T-helper 17 cell (primary cell): ENCODE measurements at regions not wholly inside any gene's neighbourhood (a gene's known extent, or its start where the extent isn't known, plus 50 kb on each side); places are given as distances from the start of the nearest gene placed in this dataset.

Source experiments
- ATAC-seq: fragments of 150-1000 bp; cut with Tn5 transposase; 2 replicates; pipeline ENCODE4 v1.10.0; 2021; ENCODE audit warnings: mild to moderate bottlenecking, moderate library complexity
- DNase-seq, 3 donors: peaks; one replicate each; pipeline versions ENCODE4 v3.0.0 to v3.0.0-alpha.2; 2020 to 2021
- H3K9me3 ChIP-seq: one replicate; pipeline ENCODE4 v1.7.0; 2013; ENCODE audit warnings: low read length, mild to moderate bottlenecking; ENCODE audit not compliant: control insufficient read depth, poor library complexity, severe bottlenecking
- H3K27ac Mint-ChIP-seq: one replicate; pipeline ENCODE4 v1.8.0; 2022; ENCODE audit warnings: mild to moderate bottlenecking, moderate library complexity, mixed read lengths
- H3K27me3 Mint-ChIP-seq: one replicate; pipeline ENCODE4 v1.8.0; 2022; ENCODE audit warnings: mixed read lengths
- H3K36me3 Mint-ChIP-seq: one replicate; pipeline ENCODE4 v1.8.0; 2022; ENCODE audit warnings: low read depth, mixed read lengths
- H3K4me1 Mint-ChIP-seq: one replicate; pipeline ENCODE4 v1.8.0; 2022; ENCODE audit warnings: mild to moderate bottlenecking, mixed read lengths
- H3K4me3 Mint-ChIP-seq: one replicate; pipeline ENCODE4 v1.8.0; 2022; ENCODE audit warnings: mild to moderate bottlenecking, moderate library complexity, mixed read lengths

DNA sequence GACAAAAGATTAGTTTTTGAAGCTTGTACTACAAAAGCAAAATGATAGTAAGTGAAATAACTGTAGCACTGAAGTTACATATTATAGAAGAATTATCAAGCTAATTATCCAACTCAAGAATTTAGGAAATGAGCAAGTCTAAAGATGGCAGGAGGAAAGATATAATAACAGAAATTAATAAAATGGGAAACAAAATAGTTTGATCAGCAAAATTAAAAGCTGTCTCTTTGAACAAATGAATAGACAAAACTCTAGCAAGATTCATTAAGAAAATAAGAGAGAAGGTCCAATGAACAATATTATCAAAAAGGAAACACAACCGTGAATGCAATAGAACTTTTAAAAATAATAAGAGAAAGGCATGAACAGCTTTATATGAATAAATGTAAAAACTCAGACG, 224.3 kb upstream of the IRX5 start:
- H3K9me3 ChIP-seq = no peaks in the 10 kb centered on the region
- no peaks in the 10 kb centered on the region for H3K27me3 Mint-ChIP-seq
- ATAC-seq (no peak), DNase-seq (no peak)
- no peak overlapping the region for H3K4me3 Mint-ChIP-seq
- no peaks in the 10 kb centered on the region for H3K4me1 Mint-ChIP-seq
- no peaks in the 10 kb centered on the region for H3K36me3 Mint-ChIP-seq
- no peak overlapping the region for H3K27ac Mint-ChIP-seq

DNA sequence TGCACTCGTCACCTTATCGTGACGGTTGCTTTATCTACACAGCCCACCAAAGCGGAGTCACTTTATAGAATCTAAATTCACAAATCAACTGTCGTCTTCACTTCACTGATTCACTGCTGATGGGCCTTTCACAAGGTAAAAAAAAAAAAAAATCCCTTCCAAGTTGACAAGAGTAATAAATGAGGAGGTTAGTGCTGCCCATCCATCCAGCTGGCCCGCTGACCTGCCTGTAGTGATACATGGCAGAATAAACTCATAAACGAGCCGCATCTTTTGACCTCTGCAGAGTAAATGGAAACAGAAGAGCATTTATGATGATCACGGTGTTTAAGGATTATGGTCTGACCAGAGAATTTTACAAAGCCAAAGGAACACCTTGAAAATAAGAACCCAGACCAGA, 227.3 kb upstream of the IRX5 start:
- peaks cover 4% of the 10 kb centered on the region for H3K27me3 Mint-ChIP-seq
- H3K4me3 Mint-ChIP-seq = no peak overlapping the region
- H3K4me1 Mint-ChIP-seq = no peaks in the 10 kb centered on the region
- H3K36me3 Mint-ChIP-seq = no peaks in the 10 kb centered on the region
- H3K27ac Mint-ChIP-seq = no peak overlapping the region
- no peaks in the 10 kb centered on the region for H3K9me3 ChIP-seq
- no peak for ATAC-seq
- DNase-seq = no peak

DNA sequence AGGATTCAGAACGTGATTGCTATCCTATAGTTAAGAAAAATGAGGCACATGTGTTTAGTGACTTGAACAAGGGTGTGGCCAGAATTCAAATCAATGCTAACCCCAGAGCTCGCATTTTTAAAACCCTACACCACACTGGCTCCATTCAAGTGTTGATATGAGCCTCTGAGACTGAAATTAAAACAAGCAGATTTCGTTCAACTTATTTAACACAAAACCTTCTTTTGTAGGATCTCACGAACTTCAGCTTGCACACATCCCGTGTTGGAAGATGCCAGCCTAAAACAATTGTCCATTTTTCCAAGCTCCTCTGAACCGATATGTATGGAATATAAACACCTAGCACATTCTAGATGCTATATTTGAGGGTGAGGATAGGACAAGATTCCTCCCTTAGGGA, 231.0 kb upstream of the IRX5 start:
- no peak overlapping the region for H3K4me3 Mint-ChIP-seq
- H3K9me3 ChIP-seq = no peaks in the 10 kb centered on the region
- H3K4me1 Mint-ChIP-seq = no peaks in the 10 kb centered on the region
- DNase-seq = no peak
- no peak for ATAC-seq
- H3K27me3 Mint-ChIP-seq = peaks cover 11% of the 10 kb centered on the region
- no peaks in the 10 kb centered on the region for H3K36me3 Mint-ChIP-seq
- H3K27ac Mint-ChIP-seq = no peak overlapping the region

DNA sequence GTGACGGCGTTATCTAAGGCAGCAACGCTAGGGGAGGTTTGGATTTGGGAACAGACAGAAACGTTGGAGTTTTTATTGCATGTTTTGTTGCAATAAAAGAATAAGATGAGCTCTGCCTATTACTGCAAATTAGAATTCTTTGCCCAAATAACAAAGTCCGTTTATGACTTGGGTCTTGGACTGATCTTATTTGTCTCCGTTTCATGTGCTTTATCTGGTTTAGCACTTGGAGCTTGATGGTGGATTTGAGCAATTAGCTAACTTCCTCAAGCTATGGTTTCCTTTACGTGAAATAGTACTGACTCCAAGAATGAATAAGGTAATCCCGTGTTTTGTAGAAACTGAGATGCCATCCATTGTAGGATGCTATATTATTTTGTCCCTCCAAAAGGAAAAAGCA, 233.0 kb upstream of the IRX5 start:
- Mint-ChIP-seq H3K4me1 (no peaks in the 10 kb centered on the region), H3K27ac (no peak overlapping the region), H3K27me3 (peaks cover 11% of the 10 kb centered on the region), H3K36me3 (no peaks in the 10 kb centered on the region), H3K4me3 (no peak overlapping the region)
- H3K9me3 ChIP-seq = no peaks in the 10 kb centered on the region
- DNase-seq = no peak
- ATAC-seq = no peak

DNA sequence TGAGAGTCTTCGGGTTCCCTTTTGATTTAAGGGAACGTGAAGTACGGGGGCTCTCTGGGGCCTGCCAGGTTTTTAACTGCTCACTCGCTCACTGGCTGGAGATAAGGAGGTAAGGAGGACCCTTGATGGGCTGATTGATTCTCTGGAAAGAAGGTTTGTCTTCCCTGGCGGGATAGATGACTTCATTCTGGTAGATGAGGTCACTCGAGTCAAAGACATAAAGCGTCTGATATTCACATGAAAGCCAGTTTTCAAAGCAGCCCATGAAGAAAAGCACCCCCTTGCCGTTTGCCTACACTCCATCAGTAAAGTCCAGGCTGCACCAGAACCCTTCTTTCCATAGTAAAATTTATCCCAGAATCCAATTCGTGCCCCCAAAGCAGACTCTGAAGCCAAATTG, 233.7 kb upstream of the IRX5 start:
- Mint-ChIP-seq H3K27ac (no peak overlapping the region), H3K36me3 (no peaks in the 10 kb centered on the region)
- no peak for ATAC-seq

DNA sequence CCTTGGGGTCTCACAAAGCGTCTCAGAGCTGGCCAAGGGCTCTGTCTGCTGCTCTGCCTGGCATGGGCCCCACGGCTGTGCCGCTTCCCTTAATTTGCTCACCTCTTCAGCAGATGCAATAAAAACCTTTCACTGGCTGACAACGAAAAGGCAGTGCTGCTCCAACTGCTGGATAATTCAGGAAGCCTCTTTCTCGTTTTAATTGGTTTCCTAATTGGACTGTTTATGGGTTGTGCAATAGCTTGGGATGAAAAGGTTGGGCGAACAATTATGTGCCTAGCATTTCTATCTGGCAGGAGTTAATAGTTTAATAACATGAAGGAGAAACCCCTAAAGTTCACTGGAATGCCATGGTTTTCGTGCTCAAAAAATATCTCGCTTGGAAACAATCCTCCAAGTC, 234.1 kb upstream of the IRX5 start:
- H3K4me1 Mint-ChIP-seq = no peaks in the 10 kb centered on the region
- no peak overlapping the region for H3K4me3 Mint-ChIP-seq
- DNase-seq (no peak), ATAC-seq (no peak)
- H3K27ac Mint-ChIP-seq = no peak overlapping the region
- H3K9me3 ChIP-seq = no peaks in the 10 kb centered on the region
- H3K36me3 Mint-ChIP-seq = no peaks in the 10 kb centered on the region
- peaks cover 11% of the 10 kb centered on the region for H3K27me3 Mint-ChIP-seq

More for the DNA sequence above, 233.7 kb upstream of the IRX5 start:
- Mint-ChIP-seq H3K4me1 (no peaks in the 10 kb centered on the region), H3K27me3 (peaks cover 11% of the 10 kb centered on the region), H3K4me3 (no peak overlapping the region)
- DNase-seq = no peak
- no peaks in the 10 kb centered on the region for H3K9me3 ChIP-seq

DNA sequence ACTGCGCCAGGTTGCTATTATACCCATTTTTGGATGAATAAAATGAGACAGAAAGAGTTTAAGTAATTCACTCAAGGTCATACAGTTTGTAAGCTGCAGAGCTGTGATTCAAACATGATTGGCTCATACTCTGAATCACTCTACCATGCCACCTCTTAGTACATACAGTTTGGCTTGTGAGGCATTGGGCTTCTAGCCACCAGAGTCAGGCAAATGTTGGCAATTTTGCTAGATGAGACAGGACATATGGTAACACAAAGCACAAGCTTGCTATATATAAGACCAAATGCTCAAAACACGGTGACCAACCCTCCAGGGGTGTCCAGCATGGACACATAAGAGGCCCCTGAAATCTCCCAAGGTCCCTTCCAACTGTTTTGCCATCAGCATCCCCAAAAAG, 236.0 kb upstream of the IRX5 start:
- H3K27ac Mint-ChIP-seq = no peak overlapping the region
- peaks cover 11% of the 10 kb centered on the region for H3K27me3 Mint-ChIP-seq
- H3K4me1 Mint-ChIP-seq = no peaks in the 10 kb centered on the region
- no peak overlapping the region for H3K4me3 Mint-ChIP-seq
- H3K36me3 Mint-ChIP-seq = no peaks in the 10 kb centered on the region
- ATAC-seq (no peak), DNase-seq (no peak)
- H3K9me3 ChIP-seq = no peaks in the 10 kb centered on the region

DNA sequence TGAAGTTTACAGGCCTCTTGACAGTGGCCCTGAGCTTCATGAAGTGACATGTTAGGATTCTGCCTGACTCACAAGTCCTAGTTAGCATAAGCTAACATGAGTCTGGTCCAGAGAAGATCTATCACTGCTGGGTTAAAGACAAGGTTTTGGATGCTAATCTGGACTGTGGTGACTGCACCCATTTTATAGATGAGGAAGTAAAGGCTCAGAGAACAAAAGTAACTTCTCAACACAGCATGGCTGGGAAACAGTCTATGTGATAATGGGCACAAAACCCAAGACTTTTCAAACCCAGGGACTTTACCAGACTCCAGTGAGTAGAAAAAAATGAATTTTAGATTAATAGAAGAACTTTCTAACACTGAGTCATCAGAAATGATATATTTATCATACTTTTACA, 236.8 kb upstream of the IRX5 start:
- Mint-ChIP-seq H3K36me3 (no peaks in the 10 kb centered on the region), H3K27ac (no peak overlapping the region)

DNA sequence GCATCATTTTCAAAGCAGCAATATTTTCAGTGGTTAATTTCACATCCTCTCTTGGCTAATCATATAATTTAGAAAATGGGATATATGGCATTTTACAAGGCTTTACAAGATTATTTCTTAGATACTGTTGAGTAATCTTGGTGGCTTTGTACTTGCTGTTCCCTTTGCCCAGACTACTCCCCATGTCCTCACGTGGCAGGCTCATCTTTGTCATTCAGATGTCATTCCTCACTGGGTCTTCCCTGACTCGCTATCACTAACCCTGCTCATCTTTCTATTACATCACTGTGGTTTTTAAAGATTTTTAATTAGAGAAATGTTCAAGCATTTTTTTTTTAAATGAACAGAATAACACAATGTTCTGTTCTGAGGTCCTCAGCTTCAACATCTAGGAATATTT, 240.0 kb upstream of the IRX5 start:
- Mint-ChIP-seq H3K4me1 (no peaks in the 10 kb centered on the region), H3K27ac (peak overlapping the region; percentile 27), H3K4me3 (no peak overlapping the region), H3K36me3 (no peaks in the 10 kb centered on the region), H3K27me3 (peaks cover 5% of the 10 kb centered on the region)
- no peak for DNase-seq
- no peak for ATAC-seq
- no peaks in the 10 kb centered on the region for H3K9me3 ChIP-seq

More for the DNA sequence above, 236.8 kb upstream of the IRX5 start:
- no peaks in the 10 kb centered on the region for H3K9me3 ChIP-seq
- Mint-ChIP-seq H3K4me3 (no peak overlapping the region), H3K27me3 (peaks cover 11% of the 10 kb centered on the region), H3K4me1 (no peaks in the 10 kb centered on the region)
- ATAC-seq = no peak
- DNase-seq = no peak

DNA sequence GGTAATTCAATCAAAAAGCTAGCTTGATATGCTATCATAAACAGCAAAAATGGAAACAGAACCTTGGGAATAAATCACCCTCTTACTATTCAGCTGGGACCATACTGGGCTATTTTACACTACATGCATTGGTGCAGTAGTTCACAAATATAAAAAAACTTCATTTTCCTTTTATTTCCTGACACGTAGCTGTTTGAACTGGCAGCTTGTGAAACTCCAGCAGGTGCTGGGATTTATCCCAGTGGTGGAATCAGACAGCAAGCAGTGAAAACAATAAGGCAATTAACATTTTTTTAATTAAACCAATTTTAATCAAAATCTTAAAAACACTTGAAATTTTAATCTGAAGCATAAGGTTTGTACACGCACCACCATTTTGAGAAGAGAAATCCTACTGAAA, 240.4 kb upstream of the IRX5 start:
- ATAC-seq = no peak
- Mint-ChIP-seq H3K36me3 (no peaks in the 10 kb centered on the region), H3K4me3 (no peak overlapping the region), H3K4me1 (no peaks in the 10 kb centered on the region), H3K27ac (no peak overlapping the region), H3K27me3 (peaks cover 3% of the 10 kb centered on the region)
- no peak for DNase-seq
- H3K9me3 ChIP-seq = no peaks in the 10 kb centered on the region

DNA sequence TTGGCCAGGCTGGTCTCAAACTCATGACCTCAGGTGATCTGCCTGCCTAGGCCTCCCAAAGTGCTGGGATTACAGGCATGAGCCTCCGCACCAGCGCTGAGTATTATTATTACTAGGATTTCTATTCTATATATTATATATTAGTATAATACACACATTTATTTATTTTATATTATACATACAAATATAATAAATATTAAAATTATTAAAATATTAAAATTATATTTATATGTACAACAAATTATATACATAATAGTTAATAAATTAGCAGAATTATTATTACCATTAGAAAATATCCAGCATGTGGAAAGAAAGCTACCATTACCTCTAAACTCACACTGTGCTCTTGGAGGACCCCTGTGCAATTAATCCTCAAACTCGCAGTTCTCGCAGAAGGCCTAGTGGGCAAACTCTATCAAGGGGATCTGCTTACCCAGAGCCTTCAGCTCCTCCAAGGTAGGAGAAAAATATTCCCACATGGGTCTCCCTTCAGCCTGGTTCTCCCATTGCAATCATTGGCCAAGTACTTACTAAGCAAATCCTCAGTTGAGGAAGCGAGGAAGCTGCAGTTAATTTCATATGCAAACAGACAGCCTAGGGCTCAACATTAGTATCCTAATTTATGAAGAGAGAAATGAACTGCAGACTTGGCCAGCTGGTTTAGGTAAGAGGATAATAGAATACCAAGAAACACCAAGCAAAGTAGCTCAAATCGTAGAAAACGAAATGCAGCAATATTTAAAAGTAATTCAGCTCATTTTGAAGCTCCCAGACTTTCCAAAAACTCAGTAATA, 241.4 kb upstream of the IRX5 start:
- Mint-ChIP-seq H3K4me3 (no peak overlapping the region), H3K36me3 (no peaks in the 10 kb centered on the region), H3K27me3 (no peaks in the 10 kb centered on the region), H3K4me1 (no peaks in the 10 kb centered on the region), H3K27ac (no peak overlapping the region)
- no peaks in the 10 kb centered on the region for H3K9me3 ChIP-seq
- no peak for DNase-seq
- ATAC-seq = no peak

DNA sequence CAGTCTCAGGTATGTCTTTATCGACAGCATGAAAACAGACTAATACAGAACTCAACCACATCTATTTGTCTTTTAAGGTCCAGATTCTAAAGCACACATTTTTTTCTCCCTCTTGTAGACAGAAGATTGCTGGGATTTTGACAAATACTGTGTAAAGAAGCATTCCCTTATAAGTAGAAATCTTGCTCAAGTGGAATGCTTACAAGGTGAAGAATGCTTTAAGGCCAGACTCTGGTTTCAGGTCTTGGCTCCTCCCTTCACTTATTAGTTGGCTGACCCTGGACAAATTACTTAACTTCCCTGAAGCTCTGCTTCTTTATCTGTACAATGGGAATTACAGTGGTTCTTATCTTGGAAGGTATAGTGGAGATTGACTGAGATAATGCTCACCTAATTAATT, 242.3 kb upstream of the IRX5 start:
- H3K4me1 Mint-ChIP-seq = no peaks in the 10 kb centered on the region
- H3K27ac Mint-ChIP-seq = no peak overlapping the region
- DNase-seq (no peak), ATAC-seq (no peak)
- no peaks in the 10 kb centered on the region for H3K9me3 ChIP-seq
- no peak overlapping the region for H3K4me3 Mint-ChIP-seq
- H3K36me3 Mint-ChIP-seq = no peaks in the 10 kb centered on the region
- no peaks in the 10 kb centered on the region for H3K27me3 Mint-ChIP-seq

DNA sequence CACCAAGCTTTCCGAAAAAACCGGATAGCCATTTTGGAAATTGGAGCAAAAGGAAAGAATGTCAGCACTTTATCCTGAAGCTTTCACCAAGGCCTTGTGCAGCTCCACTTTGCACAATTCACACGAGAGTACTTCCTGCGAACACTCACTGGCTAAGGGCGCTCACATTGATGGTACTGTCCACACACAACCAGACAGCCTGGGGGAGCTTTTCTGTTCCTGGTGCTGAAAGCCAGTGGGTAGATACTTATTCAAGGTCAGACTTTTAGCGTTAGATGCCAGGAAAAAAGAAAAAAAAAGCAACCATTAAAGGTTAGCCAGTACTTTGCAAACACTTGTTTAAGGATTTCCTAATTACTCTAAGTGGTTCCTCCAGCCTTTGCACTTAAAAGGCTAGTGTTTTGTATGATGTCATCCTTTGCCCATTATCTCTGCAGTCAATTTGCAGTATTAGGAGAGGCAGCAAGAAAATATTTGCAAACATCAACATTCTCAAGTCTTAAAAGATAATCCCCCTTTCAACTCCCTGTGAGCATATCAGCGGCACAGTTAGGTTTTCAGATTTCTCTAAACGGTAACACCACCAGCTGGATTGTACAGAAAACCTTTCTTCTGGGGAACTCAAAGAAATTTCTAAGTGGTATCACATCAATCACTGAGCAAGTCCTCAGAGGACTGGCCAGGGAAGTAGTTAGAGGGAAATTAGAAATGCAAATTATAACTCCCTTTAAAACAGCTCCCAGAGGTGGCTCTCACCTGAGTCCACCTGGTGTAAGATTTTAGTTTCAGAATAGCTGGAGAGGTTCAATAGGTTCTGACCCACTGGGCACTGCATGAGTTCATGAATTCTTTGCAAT, 243.4 kb upstream of the IRX5 start:
- H3K4me3 Mint-ChIP-seq = no peak overlapping the region
- H3K4me1 Mint-ChIP-seq = no peaks in the 10 kb centered on the region
- no peaks in the 10 kb centered on the region for H3K36me3 Mint-ChIP-seq
- DNase-seq (no peak), ATAC-seq (no peak)
- no peak overlapping the region for H3K27ac Mint-ChIP-seq
- H3K27me3 Mint-ChIP-seq = no peaks in the 10 kb centered on the region
- no peaks in the 10 kb centered on the region for H3K9me3 ChIP-seq

DNA sequence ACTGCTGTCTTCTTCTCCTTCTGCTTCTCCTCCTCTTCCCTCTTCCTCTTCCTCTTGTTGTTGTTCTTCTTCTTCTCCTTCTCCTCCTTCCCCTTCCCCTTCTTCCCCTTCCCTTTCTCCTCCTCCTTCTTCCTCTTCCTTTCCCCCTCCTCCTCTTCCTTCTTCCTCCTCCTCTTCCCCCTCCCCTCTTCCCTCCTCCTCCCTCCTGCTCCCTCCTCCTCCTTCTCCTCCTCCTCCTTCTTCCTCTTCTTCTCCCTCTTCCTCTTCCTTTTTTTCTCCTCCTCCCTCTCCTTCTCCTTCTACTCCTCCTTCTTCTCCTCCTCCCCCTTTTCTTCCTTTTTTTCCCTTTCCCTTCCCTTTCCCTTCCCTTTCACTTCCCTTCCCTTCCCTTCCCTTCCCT, 245.0 kb upstream of the IRX5 start:
- no peaks in the 10 kb centered on the region for H3K9me3 ChIP-seq
- no peaks in the 10 kb centered on the region for H3K4me1 Mint-ChIP-seq
- no peaks in the 10 kb centered on the region for H3K27me3 Mint-ChIP-seq
- DNase-seq = no peak
- no peak for ATAC-seq
- no peak overlapping the region for H3K27ac Mint-ChIP-seq
- H3K4me3 Mint-ChIP-seq = no peak overlapping the region
- H3K36me3 Mint-ChIP-seq = no peaks in the 10 kb centered on the region
